Trophoblast cell (in vitro differentiated cells and primary cell): ENCODE measurements at regions not wholly inside any gene's neighbourhood (a gene's known extent, or its start where the extent isn't known, plus 50 kb on each side); places are given as distances from the start of the nearest gene placed in this dataset.

ENCODE experiments used
- DNase-seq, 2 donors: peaks; one replicate each; pipeline ENCODE4 v3.0.0-alpha.2; 2016
- H2AFZ ChIP-seq: 2 replicates; pipeline ENCODE4 v1.6.1; 2013; ENCODE audit warnings: low read length, moderate library complexity, mild to moderate bottlenecking; ENCODE audit not compliant: insufficient read depth, poor library complexity
- H2AK5ac ChIP-seq: 2 replicates; pipeline ENCODE4 v1.6.1; 2013; ENCODE audit warnings: mild to moderate bottlenecking, low read length
- H2BK120ac ChIP-seq: 2 replicates; pipeline ENCODE4 v1.6.1; 2013; ENCODE audit warnings: low read length, mild to moderate bottlenecking, moderate library complexity; ENCODE audit not compliant: insufficient read depth, poor library complexity
- H2BK12ac ChIP-seq: 2 replicates; pipeline ENCODE4 v1.6.1; 2013; ENCODE audit warnings: mild to moderate bottlenecking, low read length, moderate library complexity
- H2BK5ac ChIP-seq: 2 replicates; pipeline ENCODE4 v1.6.1; 2013; ENCODE audit warnings: low read length, low read depth, moderate library complexity, mild to moderate bottlenecking; ENCODE audit not compliant: poor library complexity
- H3K14ac ChIP-seq: 2 replicates; pipeline ENCODE4 v1.6.1; 2013; ENCODE audit warnings: mild to moderate bottlenecking, low read length
- H3K18ac ChIP-seq: 2 replicates; pipeline ENCODE4 v1.6.1; 2013; ENCODE audit warnings: mild to moderate bottlenecking, low read length
- H3K23ac ChIP-seq: 2 replicates; pipeline ENCODE4 v1.6.1; 2013; ENCODE audit warnings: low read length
- H3K27ac ChIP-seq: 2 replicates; pipeline ENCODE4 v1.5.1; 2013; ENCODE audit warnings: low read depth, mild to moderate bottlenecking, inconsistent platforms, low read length, moderate library complexity
- H3K27me3 ChIP-seq: 2 replicates; pipeline ENCODE4 v1.6.1; 2013; ENCODE audit warnings: inconsistent platforms, mild to moderate bottlenecking, low read length, moderate library complexity; ENCODE audit not compliant: insufficient read depth
- H3K36me3 ChIP-seq, 2 experiments: 1 replicate in 1 of 2; 2 replicates in 1 of 2; pipeline ENCODE4 v1.6.1; 2013; ENCODE audit warnings: low read length in 2 of 2, mild to moderate bottlenecking in 2 of 2, moderate library complexity in 1 of 2; ENCODE audit not compliant: insufficient read depth in 2 of 2, control insufficient read depth in 1 of 2
- H3K4ac ChIP-seq: 2 replicates; pipeline ENCODE4 v1.6.1; 2013; ENCODE audit warnings: low read depth, mild to moderate bottlenecking, low read length, moderate library complexity
- H3K4me1 ChIP-seq, 2 experiments: 1 replicate in 1 of 2; 2 replicates in 1 of 2; pipeline ENCODE4 v1.6.1; 2013; ENCODE audit warnings: low read length in 2 of 2, mild to moderate bottlenecking in 2 of 2, moderate library complexity in 1 of 2; ENCODE audit not compliant: insufficient read depth in 2 of 2, control insufficient read depth in 1 of 2
- H3K4me2 ChIP-seq: 2 replicates; pipeline ENCODE4 v1.6.1; 2013; ENCODE audit warnings: inconsistent platforms, mild to moderate bottlenecking, low read length, moderate library complexity
- H3K4me3 ChIP-seq: 2 replicates; pipeline ENCODE4 v1.5.1; 2013; ENCODE audit warnings: mild to moderate bottlenecking, low read depth, low read length, inconsistent platforms
- H3K79me1 ChIP-seq: one replicate; pipeline ENCODE4 v1.6.1; 2013; ENCODE audit warnings: low read length
- H3K79me2 ChIP-seq: 2 replicates; pipeline ENCODE4 v1.6.1; 2013; ENCODE audit warnings: low read length, mild to moderate bottlenecking; ENCODE audit not compliant: control insufficient read depth, insufficient read depth, poor library complexity
- H3K9ac ChIP-seq: 2 replicates; pipeline ENCODE4 v1.6.1; 2013; ENCODE audit warnings: mild to moderate bottlenecking, low read length
- H3K9me3 ChIP-seq: 2 replicates; pipeline ENCODE4 v1.6.1; 2013; ENCODE audit warnings: low read depth, mild to moderate bottlenecking, control low read depth, inconsistent platforms, low read length; ENCODE audit not compliant: insufficient read depth
- H4K12ac ChIP-seq: 2 replicates; pipeline ENCODE4 v1.6.1; 2013; ENCODE audit warnings: low read depth, mild to moderate bottlenecking, low read length, moderate library complexity
- H4K8ac ChIP-seq: 2 replicates; pipeline ENCODE4 v1.6.1; 2013; ENCODE audit warnings: low read depth, mild to moderate bottlenecking, low read length, moderate library complexity
- H4K91ac ChIP-seq: one replicate; pipeline ENCODE4 v1.6.1; 2013; ENCODE audit warnings: low read depth, mild to moderate bottlenecking, low read length, moderate library complexity
- WGBS: extraction: QIAGEN DNeasy Blood & Tissue Kit; methylation state at CpG from one replicate; pipeline ENCODE4 v1.1.7; 2013; ENCODE audit warnings: missing lambda C conversion rate; ENCODE audit not compliant: insufficient read length, insufficient coverage; ENCODE audit errors: extremely low coverage; 5-methylcytosine and 5-hydroxymethylcytosine counted together

GRCh38 chr1:215005078-215005477, 77.5 kb upstream of the KCNK2 start:
- no peak overlapping the region for H2AFZ ChIP-seq
- no CpG with 5 or more reads among the region's 5 CpGs for WGBS

GRCh38 chr1:215005656-215006345, 76.7 kb upstream of the KCNK2 start:
- no peak overlapping the region for H3K9ac ChIP-seq
- WGBS: no CpG with 5 or more reads among the region's 9 CpGs
- no peak overlapping the region for H2AK5ac ChIP-seq
- H2BK120ac ChIP-seq: no peak overlapping the region
- no peak overlapping the region for H2AFZ ChIP-seq
- H3K79me1 ChIP-seq: no peaks in the 10 kb centered on the region
- H3K9me3 ChIP-seq: no peaks in the 10 kb centered on the region
- H2BK5ac ChIP-seq: no peak overlapping the region
- no peak for DNase-seq
- H3K4me3 ChIP-seq: no peak overlapping the region
- no peaks in the 10 kb centered on the region for H3K4me1 ChIP-seq
- H4K12ac ChIP-seq: no peak overlapping the region
- no peak overlapping the region for H3K23ac ChIP-seq
- H3K79me2 ChIP-seq: no peaks in the 10 kb centered on the region
- no peak overlapping the region for H3K18ac ChIP-seq
- H4K91ac ChIP-seq: no peak overlapping the region
- H3K4ac ChIP-seq: no peak overlapping the region
- no peak overlapping the region for H3K14ac ChIP-seq
- no peaks in the 10 kb centered on the region for H3K27me3 ChIP-seq
- H3K27ac ChIP-seq: no peak overlapping the region
- no peak overlapping the region for H2BK12ac ChIP-seq
- no peaks in the 10 kb centered on the region for H3K36me3 ChIP-seq
- no peak overlapping the region for H4K8ac ChIP-seq
- H3K4me2 ChIP-seq: no peak overlapping the region

More at GRCh38 chr1:215005078-215005477, 77.5 kb upstream of the KCNK2 start:
- H3K9ac ChIP-seq: no peak overlapping the region
- H2BK120ac ChIP-seq: no peak overlapping the region
- H3K4me3 ChIP-seq: no peak overlapping the region
- H3K36me3 ChIP-seq: no peaks in the 10 kb centered on the region
- no peak overlapping the region for H2BK12ac ChIP-seq
- no peaks in the 10 kb centered on the region for H3K79me2 ChIP-seq
- peak in 1 of 2 donors; percentile 70 for DNase-seq
- no peak overlapping the region for H3K4ac ChIP-seq
- H4K12ac ChIP-seq: no peak overlapping the region
- H4K91ac ChIP-seq: no peak overlapping the region
- H3K4me1 ChIP-seq: no peaks in the 10 kb centered on the region
- H2BK5ac ChIP-seq: no peak overlapping the region
- H4K8ac ChIP-seq: no peak overlapping the region
- H3K9me3 ChIP-seq: no peaks in the 10 kb centered on the region
- H3K27me3 ChIP-seq: no peaks in the 10 kb centered on the region
- no peak overlapping the region for H2AK5ac ChIP-seq
- H3K79me1 ChIP-seq: no peaks in the 10 kb centered on the region
- no peak overlapping the region for H3K14ac ChIP-seq
- H3K18ac ChIP-seq: no peak overlapping the region
- H3K23ac ChIP-seq: no peak overlapping the region
- H3K4me2 ChIP-seq: no peak overlapping the region
- H3K27ac ChIP-seq: no peak overlapping the region

GRCh38 chr1:215007880-215008279, 74.7 kb upstream of the KCNK2 start:
- H3K79me1 ChIP-seq: no peaks in the 10 kb centered on the region
- no peak overlapping the region for H2AK5ac ChIP-seq
- H2BK120ac ChIP-seq: no peak overlapping the region
- no peaks in the 10 kb centered on the region for H3K4me1 ChIP-seq
- H3K23ac ChIP-seq: no peak overlapping the region
- H2BK5ac ChIP-seq: no peak overlapping the region
- H3K4me3 ChIP-seq: no peak overlapping the region
- H4K12ac ChIP-seq: no peak overlapping the region
- no peak overlapping the region for H3K4me2 ChIP-seq
- no peak overlapping the region for H3K9ac ChIP-seq
- H3K27me3 ChIP-seq: no peaks in the 10 kb centered on the region
- H2AFZ ChIP-seq: no peak overlapping the region
- H4K8ac ChIP-seq: no peak overlapping the region
- H3K79me2 ChIP-seq: no peaks in the 10 kb centered on the region
- no peak overlapping the region for H2BK12ac ChIP-seq
- H3K14ac ChIP-seq: no peak overlapping the region
- H3K18ac ChIP-seq: no peak overlapping the region
- H3K4ac ChIP-seq: no peak overlapping the region
- H4K91ac ChIP-seq: no peak overlapping the region
- no peaks in the 10 kb centered on the region for H3K9me3 ChIP-seq
- H3K27ac ChIP-seq: no peak overlapping the region
- no peaks in the 10 kb centered on the region for H3K36me3 ChIP-seq
- no peak for DNase-seq

- H4K8ac ChIP-seq: no peak overlapping the region
- H3K36me3 ChIP-seq: no peaks in the 10 kb centered on the region
- no peak overlapping the region for H2BK5ac ChIP-seq
- no peak overlapping the region for H2BK120ac ChIP-seq
- no peak overlapping the region for H3K23ac ChIP-seq
- no peak overlapping the region for H4K91ac ChIP-seq
- H2AFZ ChIP-seq: no peak overlapping the region
- H2AK5ac ChIP-seq: no peak overlapping the region
- no peak overlapping the region for H3K4me2 ChIP-seq
- no peak overlapping the region for H3K4ac ChIP-seq
- H3K14ac ChIP-seq: no peak overlapping the region
- H3K9ac ChIP-seq: no peak overlapping the region
- no peaks in the 10 kb centered on the region for H3K9me3 ChIP-seq
- no peaks in the 10 kb centered on the region for H3K4me1 ChIP-seq
- WGBS: no CpG with 5 or more reads among the region's 3 CpGs
- H3K27me3 ChIP-seq: no peaks in the 10 kb centered on the region
- no peaks in the 10 kb centered on the region for H3K79me2 ChIP-seq
- no peaks in the 10 kb centered on the region for H3K79me1 ChIP-seq
- H3K4me3 ChIP-seq: no peak overlapping the region
- no peak overlapping the region for H4K12ac ChIP-seq
- no peak for DNase-seq
- H3K27ac ChIP-seq: no peak overlapping the region
- no peak overlapping the region for H3K18ac ChIP-seq
- H2BK12ac ChIP-seq: no peak overlapping the region
These were observed 64.0 kb upstream of the KCNK2 start for GRCh38 chr1:215018555-215018954.
